ENCODE measurements at regions not wholly inside any gene's neighbourhood (a gene's known extent, or its start where the extent isn't known, plus 50 kb on each side); places are given as distances from the start of the nearest gene placed in this dataset.

DNA sequence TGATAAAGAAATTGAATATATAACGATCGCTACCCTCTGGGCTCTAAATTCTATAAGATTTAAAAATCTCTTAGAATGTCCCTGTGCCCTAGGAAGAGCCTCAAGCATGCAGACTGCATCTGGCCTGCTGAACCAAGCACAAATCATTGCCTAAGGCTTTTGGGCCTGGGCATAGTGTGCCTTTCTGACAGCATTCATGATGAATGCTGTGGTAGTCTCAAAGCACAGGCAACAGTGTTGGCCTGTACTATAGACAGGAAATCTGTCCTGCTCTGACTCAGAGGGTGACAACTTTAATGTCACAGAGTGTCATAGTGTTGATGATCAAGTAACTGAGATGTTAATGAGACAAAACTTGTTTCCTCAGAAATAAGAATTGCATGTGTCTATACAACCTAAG is 717.3 kb downstream of the STIM2 start:
- TF ChIP-seq, protein P1, sequence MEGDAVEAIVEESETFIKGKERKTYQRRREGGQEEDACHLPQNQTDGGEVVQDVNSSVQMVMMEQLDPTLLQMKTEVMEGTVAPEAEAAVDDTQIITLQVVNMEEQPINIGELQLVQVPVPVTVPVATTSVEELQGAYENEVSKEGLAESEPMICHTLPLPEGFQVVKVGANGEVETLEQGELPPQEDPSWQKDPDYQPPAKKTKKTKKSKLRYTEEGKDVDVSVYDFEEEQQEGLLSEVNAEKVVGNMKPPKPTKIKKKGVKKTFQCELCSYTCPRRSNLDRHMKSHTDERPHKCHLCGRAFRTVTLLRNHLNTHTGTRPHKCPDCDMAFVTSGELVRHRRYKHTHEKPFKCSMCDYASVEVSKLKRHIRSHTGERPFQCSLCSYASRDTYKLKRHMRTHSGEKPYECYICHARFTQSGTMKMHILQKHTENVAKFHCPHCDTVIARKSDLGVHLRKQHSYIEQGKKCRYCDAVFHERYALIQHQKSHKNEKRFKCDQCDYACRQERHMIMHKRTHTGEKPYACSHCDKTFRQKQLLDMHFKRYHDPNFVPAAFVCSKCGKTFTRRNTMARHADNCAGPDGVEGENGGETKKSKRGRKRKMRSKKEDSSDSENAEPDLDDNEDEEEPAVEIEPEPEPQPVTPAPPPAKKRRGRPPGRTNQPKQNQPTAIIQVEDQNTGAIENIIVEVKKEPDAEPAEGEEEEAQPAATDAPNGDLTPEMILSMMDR (IDR thresholded peaks at IDR 0.05) = no peak
- no peak for TF ChIP-seq POLR2A (IDR thresholded peaks at IDR 0.05)

All from body of pancreas (tissue), 4 donors.